Upper lobe of left lung (tissue), 4 donors: ENCODE measurements at regions not wholly inside any gene's neighbourhood (a gene's known extent, or its start where the extent isn't known, plus 50 kb on each side); places are given as distances from the start of the nearest gene placed in this dataset.

Source experiments
- POLR2A ChIP-seq, 4 donors: fragments of 450-650 bp; IDR thresholded peaks; one replicate each; pipeline ENCODE4 v1.5.1; 2016 to 2017; ENCODE audit warnings: antibody characterized with exemption in 4 of 4, mild to moderate bottlenecking in 2 of 4
- POLR2AphosphoS5 ChIP-seq, 2 donors: sonication (generic); formaldehyde crosslinking; IDR thresholded peaks; one replicate each; pipeline ENCODE4 v1.5.1; 2017; ENCODE audit warnings: antibody characterized with exemption in 2 of 2
- TF ChIP-seq, protein P1 (sequence below), 6 experiments: fragments of 450-650 bp in 4 of 6; fragments of 200-600 bp in 2 of 6; sonication (generic) in 2 of 6; IDR thresholded peaks; one replicate each; pipeline ENCODE4 v1.5.1; 2016 to 2019; ENCODE audit warnings: antibody characterized with exemption in 6 of 6

DNA sequence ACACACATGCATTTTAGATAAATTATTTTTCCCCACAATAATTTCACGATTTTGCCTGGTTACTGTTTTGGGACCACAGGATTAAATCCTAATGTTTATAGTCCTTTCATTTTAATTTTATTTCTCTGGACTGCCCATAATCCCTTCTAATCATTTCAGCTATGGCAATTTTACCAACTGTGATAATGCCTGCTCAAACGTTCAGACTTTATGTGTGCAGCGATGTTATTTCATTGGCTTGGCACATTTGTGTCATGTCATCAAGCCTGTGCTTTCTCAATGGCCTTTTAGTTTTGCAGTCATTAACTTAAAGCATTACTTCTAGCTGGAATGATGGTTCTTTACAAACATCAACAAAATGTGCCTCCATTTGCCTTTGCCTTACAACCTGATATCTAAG lies 140.6 kb upstream of the HSF2 start:
- TF ChIP-seq, protein P1, sequence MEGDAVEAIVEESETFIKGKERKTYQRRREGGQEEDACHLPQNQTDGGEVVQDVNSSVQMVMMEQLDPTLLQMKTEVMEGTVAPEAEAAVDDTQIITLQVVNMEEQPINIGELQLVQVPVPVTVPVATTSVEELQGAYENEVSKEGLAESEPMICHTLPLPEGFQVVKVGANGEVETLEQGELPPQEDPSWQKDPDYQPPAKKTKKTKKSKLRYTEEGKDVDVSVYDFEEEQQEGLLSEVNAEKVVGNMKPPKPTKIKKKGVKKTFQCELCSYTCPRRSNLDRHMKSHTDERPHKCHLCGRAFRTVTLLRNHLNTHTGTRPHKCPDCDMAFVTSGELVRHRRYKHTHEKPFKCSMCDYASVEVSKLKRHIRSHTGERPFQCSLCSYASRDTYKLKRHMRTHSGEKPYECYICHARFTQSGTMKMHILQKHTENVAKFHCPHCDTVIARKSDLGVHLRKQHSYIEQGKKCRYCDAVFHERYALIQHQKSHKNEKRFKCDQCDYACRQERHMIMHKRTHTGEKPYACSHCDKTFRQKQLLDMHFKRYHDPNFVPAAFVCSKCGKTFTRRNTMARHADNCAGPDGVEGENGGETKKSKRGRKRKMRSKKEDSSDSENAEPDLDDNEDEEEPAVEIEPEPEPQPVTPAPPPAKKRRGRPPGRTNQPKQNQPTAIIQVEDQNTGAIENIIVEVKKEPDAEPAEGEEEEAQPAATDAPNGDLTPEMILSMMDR (IDR thresholded peaks at IDR 0.05) = no peak
- TF ChIP-seq POLR2A (IDR thresholded peaks at IDR 0.05) (no peak), POLR2AphosphoS5 (IDR thresholded peaks at IDR 0.05) (no peak)
